HepG2 (cell line): ENCODE measurements at regions not wholly inside any gene's neighbourhood (a gene's known extent, or its start where the extent isn't known, plus 50 kb on each side); places are given as distances from the start of the nearest gene placed in this dataset.

ENCODE experiments used
- ATAC-seq: fragments of 200-7000 bp; cut with Tn5 transposase; 3 replicates; pipeline ENCODE4 v1.9.1; 2020; ENCODE audit warnings: mild to moderate bottlenecking, moderate library complexity
- BruUV-seq: library from RNA; stranded (reverse); fragments of 400-500 nt; replicated peaks from 2 replicates; lab custom pipeline; 2021; lab: Mats Ljungman, UMichigan
- CTCF ChIA-PET: fragments of 300-600 bp; formaldehyde crosslinking; extraction: SDS; loops from one replicate; lab custom pipeline; 2021; ENCODE audit warnings: low total read pairs, inconsistent platforms, low intra/inter-chr PET ratio; lab: Yijun Ruan, JAX
- POLR2A ChIA-PET: fragments of 350-600 bp; sonication (Branson Sonifier 250); formaldehyde crosslinking; loops from one replicate; lab custom pipeline; 2020; ENCODE audit warnings: antibody characterized with exemption, inconsistent platforms; lab: Yijun Ruan, JAX
- DNase-seq: peaks from one replicate; pipeline ENCODE4 v3.0.0-alpha.2; 2015; ENCODE audit warnings: low spot score
- FAIRE-seq: peaks from 3 replicates; lab custom pipeline; 2011; peaks lifted over from hg19 to GRCh38; lab: Jason Lieb, UNC
- H2AFZ ChIP-seq: one replicate; pipeline ENCODE4 v1.6.1; 2011; ENCODE audit warnings: low read length, inconsistent platforms
- H3K27ac ChIP-seq: fragments of 300-600 bp; 3 replicates; pipeline ENCODE4 v1.8.0; 2011; ENCODE audit warnings: mixed run types, mild to moderate bottlenecking, mixed read lengths, low read length, inconsistent platforms; ENCODE audit not compliant: insufficient read depth; ENCODE audit errors: extremely low read length
- H3K27me3 ChIP-seq, 2 experiments: fragments of 200-600 bp in 1 of 2; 2 replicates in 1 of 2; 3 replicates in 1 of 2; pipeline versions ENCODE4 v1.6.0 to v1.8.0; 2011; ENCODE audit warnings: low read length in 2 of 2, mild to moderate bottlenecking in 2 of 2, moderate library complexity in 2 of 2, inconsistent platforms in 1 of 2; ENCODE audit not compliant: insufficient read depth in 2 of 2, control insufficient read depth in 1 of 2
- H3K36me3 ChIP-seq, 2 experiments: fragments of 200-600 bp in 1 of 2; replicated peaks in 1 of 2; 2 replicates in 1 of 2; 3 replicates in 1 of 2; pipeline versions ENCODE4 v1.5.1 to v1.8.0; 2011; ENCODE audit warnings: low read length in 2 of 2, inconsistent platforms in 1 of 2; ENCODE audit not compliant: insufficient read depth in 2 of 2, control insufficient read depth in 1 of 2
- H3K4me1 ChIP-seq: 2 replicates; pipeline ENCODE4 v1.5.1; 2012; ENCODE audit warnings: low read length, inconsistent platforms; ENCODE audit not compliant: insufficient read depth
- H3K4me2 ChIP-seq: 2 replicates; pipeline ENCODE4 v1.6.0; 2011; ENCODE audit warnings: low read depth, low read length, inconsistent platforms
- H3K4me3 ChIP-seq, 3 experiments: fragments of 200-600 bp in 1 of 3; sonication (generic), shearing (Covaris generic) in 1 of 3; replicated peaks in 1 of 3; 2 replicates each; pipeline ENCODE4 v1.5.1; 2011 to 2016; ENCODE audit warnings: low read length in 3 of 3, inconsistent platforms in 2 of 3, low read depth in 2 of 3, mild to moderate bottlenecking in 2 of 3, control low read depth in 1 of 3, mixed read lengths in 1 of 3; ENCODE audit not compliant: insufficient read depth in 1 of 3
- H3K79me2 ChIP-seq: one replicate; pipeline ENCODE4 v1.6.1; 2011; ENCODE audit warnings: low read length, inconsistent platforms; ENCODE audit not compliant: insufficient read depth
- H3K9ac ChIP-seq: 2 replicates; pipeline ENCODE4 v1.6.0; 2011; ENCODE audit warnings: mild to moderate bottlenecking, low read depth, low read length, inconsistent platforms; ENCODE audit not compliant: insufficient read depth
- H3K9me3 ChIP-seq: 2 replicates; pipeline ENCODE4 v1.5.1; 2012; ENCODE audit warnings: mild to moderate bottlenecking, low read length
- H4K20me1 ChIP-seq: 2 replicates; pipeline ENCODE4 v1.6.0; 2011; ENCODE audit warnings: inconsistent platforms, mild to moderate bottlenecking, low read length, moderate library complexity; ENCODE audit not compliant: insufficient read depth
- CHD2 ChIP-seq: IDR thresholded peaks from 2 replicates; pipeline ENCODE4 v1.6.1; 2011; ENCODE audit warnings: low read depth, low read length, improper control_type of control experiment
- EZH2 ChIP-seq: conservative IDR thresholded peaks from 2 replicates; pipeline ENCODE4 v1.6.1; 2012; ENCODE audit warnings: mild to moderate bottlenecking, low read depth, low read length, moderate library complexity
- MAFK ChIP-seq, 2 experiments: IDR thresholded peaks in 1 of 2; conservative IDR thresholded peaks in 1 of 2; 2 replicates each; pipeline ENCODE4 v1.6.1; 2011; ENCODE audit warnings: improper control_type of control experiment in 2 of 2, low read length in 2 of 2
- SKI ChIP-seq: fragments of 450-650 bp; IDR thresholded peaks from one replicate; pipeline ENCODE4 v1.6.1; 2018; ENCODE audit warnings: mild to moderate bottlenecking; ENCODE audit not compliant: partially characterized antibody
- TCF12 ChIP-seq, 2 experiments: fragments of 450-650 bp in 1 of 2; sonication (generic) in 1 of 2; formaldehyde crosslinking in 1 of 2; IDR thresholded peaks; 2 replicates each; pipeline versions ENCODE4 v1.6.1 to v1.8.0; 2017 to 2022; ENCODE audit warnings: antibody characterized with exemption in 1 of 2, mild to moderate bottlenecking in 1 of 2, missing genetic modification reagents in 1 of 2, moderate library complexity in 1 of 2
- ZMAT3 ChIP-seq: sonication (generic); formaldehyde crosslinking; conservative IDR thresholded peaks from 2 replicates; pipeline ENCODE4 v1.7.0; 2021; ENCODE audit warnings: missing genetic modification reagents
- ZNF713 ChIP-seq: sonication (generic); formaldehyde crosslinking; IDR thresholded peaks from 2 replicates; pipeline ENCODE4 v1.4.0; 2020; ENCODE audit warnings: mild to moderate bottlenecking, missing genetic modification reagents
- WGBS: methylation state at CpG from one replicate; pipeline ENCODE4 v1.1.6; 2017; ENCODE audit warnings: low lambda C conversion rate; 5-methylcytosine and 5-hydroxymethylcytosine counted together
- in situ Hi-C: cut with HindIII; loops from 2 replicates; pipeline ENCODE4 v1.10.0; 2017; ENCODE audit warnings: low pct_unique_long_range_greater_than_20kb; ENCODE audit not compliant: extremely low pct_ligation_motif_present
- intact Hi-C: fragments of 100-400 bp; cut with micrococcal nuclease; formaldehyde crosslinking; loops from one replicate; pipeline ENCODE4 v1.10.0; 2022; ENCODE audit not compliant: unreplicated experiment
- TF ChIP-seq, protein P1 (sequence below): fragments of 450-650 bp; IDR thresholded peaks from 2 replicates; pipeline ENCODE4 v1.6.1; 2016
- TF ChIP-seq, protein P2 (sequence below): sonication (generic); formaldehyde crosslinking; IDR thresholded peaks from 2 replicates; pipeline ENCODE4 v1.5.1; 2020; ENCODE audit warnings: mild to moderate bottlenecking, moderate library complexity, missing genetic modification reagents
- TF ChIP-seq, protein P3 (sequence below): sonication (generic); formaldehyde crosslinking; conservative IDR thresholded peaks from 2 replicates; pipeline ENCODE4 v1.4.0; 2020; ENCODE audit warnings: missing genetic modification reagents
- TF ChIP-seq, protein P4 (sequence below): sonication (generic); formaldehyde crosslinking; IDR thresholded peaks from 2 replicates; pipeline ENCODE4 v1.9.0; 2021; ENCODE audit warnings: missing genetic modification reagents, borderline replicate concordance

DNA sequence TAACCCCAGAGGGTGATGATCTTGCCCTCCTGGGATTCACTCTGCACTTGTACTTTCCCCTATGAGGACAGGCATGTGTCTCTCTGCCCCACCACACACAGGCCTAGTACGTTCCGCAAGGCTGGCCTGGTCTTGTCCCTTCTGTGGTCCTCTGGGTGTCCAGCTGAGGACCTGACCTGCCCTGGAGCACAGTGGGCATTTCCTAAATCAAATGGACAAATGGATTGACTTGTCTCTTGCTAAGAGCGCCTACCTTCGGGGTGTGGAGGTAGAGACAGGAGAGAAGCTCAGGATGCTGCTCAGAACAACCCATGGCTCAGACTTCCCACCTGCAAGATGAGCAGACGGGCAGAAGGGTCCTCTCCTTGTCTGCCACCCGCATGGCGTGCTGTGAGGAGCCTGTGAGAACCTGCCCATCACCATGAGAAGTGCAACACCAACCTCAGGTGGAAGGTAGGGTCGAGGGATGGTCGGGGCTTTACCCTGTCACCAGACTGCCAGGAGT is 133.6 kb downstream of the MYCN start:
- CTCF ChIA-PET, result no interaction called here
- Histone ChIP-seq H3K9ac (no peak overlapping the region), H2AFZ (no peak overlapping the region), H4K20me1 (no peaks in the 10 kb centered on the region), H3K36me3 (no peaks in the 10 kb centered on the region), H3K4me3 (no peak overlapping the region), H3K79me2 (no peaks in the 10 kb centered on the region), H3K27ac (no peak overlapping the region), H3K4me1 (peaks cover 28% of the 10 kb centered on the region), H3K9me3 (no peaks in the 10 kb centered on the region), H3K4me2 (no peak overlapping the region), H3K27me3 (no peaks in the 10 kb centered on the region)
- ATAC-seq, result no peak
- intact Hi-C loops (loop anchor here (5.0 to 10.0 kb wide), 2 partner anchors 141 to 208 kb away; no protein-coding TSS in a partner anchor), in situ Hi-C loops (no loop called here)
- FAIRE-seq, result no peak
- no peak for DNase-seq
- 73% methylated on average over 8 of the region's 9 CpGs for WGBS
- TF ChIP-seq, protein P1, sequence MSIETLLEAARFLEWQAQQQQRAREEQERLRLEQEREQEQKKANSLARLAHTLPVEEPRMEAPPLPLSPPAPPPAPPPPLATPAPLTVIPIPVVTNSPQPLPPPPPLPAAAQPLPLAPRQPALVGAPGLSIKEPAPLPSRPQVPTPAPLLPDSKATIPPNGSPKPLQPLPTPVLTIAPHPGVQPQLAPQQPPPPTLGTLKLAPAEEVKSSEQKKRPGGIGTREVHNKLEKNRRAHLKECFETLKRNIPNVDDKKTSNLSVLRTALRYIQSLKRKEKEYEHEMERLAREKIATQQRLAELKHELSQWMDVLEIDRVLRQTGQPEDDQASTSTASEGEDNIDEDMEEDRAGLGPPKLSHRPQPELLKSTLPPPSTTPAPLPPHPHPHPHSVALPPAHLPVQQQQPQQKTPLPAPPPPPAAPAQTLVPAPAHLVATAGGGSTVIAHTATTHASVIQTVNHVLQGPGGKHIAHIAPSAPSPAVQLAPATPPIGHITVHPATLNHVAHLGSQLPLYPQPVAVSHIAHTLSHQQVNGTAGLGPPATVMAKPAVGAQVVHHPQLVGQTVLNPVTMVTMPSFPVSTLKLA, result no peak
- TF ChIP-seq, protein P2, sequence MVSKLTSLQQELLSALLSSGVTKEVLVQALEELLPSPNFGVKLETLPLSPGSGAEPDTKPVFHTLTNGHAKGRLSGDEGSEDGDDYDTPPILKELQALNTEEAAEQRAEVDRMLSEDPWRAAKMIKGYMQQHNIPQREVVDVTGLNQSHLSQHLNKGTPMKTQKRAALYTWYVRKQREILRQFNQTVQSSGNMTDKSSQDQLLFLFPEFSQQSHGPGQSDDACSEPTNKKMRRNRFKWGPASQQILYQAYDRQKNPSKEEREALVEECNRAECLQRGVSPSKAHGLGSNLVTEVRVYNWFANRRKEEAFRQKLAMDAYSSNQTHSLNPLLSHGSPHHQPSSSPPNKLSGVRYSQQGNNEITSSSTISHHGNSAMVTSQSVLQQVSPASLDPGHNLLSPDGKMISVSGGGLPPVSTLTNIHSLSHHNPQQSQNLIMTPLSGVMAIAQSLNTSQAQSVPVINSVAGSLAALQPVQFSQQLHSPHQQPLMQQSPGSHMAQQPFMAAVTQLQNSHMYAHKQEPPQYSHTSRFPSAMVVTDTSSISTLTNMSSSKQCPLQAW, result no peak
- TF ChIP-seq, protein P3, sequence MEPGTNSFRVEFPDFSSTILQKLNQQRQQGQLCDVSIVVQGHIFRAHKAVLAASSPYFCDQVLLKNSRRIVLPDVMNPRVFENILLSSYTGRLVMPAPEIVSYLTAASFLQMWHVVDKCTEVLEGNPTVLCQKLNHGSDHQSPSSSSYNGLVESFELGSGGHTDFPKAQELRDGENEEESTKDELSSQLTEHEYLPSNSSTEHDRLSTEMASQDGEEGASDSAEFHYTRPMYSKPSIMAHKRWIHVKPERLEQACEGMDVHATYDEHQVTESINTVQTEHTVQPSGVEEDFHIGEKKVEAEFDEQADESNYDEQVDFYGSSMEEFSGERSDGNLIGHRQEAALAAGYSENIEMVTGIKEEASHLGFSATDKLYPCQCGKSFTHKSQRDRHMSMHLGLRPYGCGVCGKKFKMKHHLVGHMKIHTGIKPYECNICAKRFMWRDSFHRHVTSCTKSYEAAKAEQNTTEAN (CRISPR knock-in tag), result no peak
- TF ChIP-seq SKI (no peak), EZH2 (no peak), ZNF713 (CRISPR knock-in tag) (no peak), CHD2 (no peak), TCF12 (IDR thresholded peaks at IDR 0.05) (no peak), TCF12 (CRISPR knock-in tag; IDR thresholded peaks at IDR 0.05) (no peak), ZMAT3 (no peak), MAFK (conservative IDR thresholded peaks at IDR 0.05 in 1 of 2, IDR thresholded peaks at IDR 0.05 in 1 of 2; ENCODE audit: low read length in 2 of 2) (no peak)
- TF ChIP-seq, protein P4, sequence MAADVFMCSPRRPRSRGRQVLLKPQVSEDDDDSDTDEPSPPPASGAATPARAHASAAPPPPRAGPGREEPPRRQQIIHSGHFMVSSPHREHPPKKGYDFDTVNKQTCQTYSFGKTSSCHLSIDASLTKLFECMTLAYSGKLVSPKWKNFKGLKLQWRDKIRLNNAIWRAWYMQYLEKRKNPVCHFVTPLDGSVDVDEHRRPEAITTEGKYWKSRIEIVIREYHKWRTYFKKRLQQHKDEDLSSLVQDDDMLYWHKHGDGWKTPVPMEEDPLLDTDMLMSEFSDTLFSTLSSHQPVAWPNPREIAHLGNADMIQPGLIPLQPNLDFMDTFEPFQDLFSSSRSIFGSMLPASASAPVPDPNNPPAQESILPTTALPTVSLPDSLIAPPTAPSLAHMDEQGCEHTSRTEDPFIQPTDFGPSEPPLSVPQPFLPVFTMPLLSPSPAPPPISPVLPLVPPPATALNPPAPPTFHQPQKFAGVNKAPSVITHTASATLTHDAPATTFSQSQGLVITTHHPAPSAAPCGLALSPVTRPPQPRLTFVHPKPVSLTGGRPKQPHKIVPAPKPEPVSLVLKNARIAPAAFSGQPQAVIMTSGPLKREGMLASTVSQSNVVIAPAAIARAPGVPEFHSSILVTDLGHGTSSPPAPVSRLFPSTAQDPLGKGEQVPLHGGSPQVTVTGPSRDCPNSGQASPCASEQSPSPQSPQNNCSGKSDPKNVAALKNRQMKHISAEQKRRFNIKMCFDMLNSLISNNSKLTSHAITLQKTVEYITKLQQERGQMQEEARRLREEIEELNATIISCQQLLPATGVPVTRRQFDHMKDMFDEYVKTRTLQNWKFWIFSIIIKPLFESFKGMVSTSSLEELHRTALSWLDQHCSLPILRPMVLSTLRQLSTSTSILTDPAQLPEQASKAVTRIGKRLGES (CRISPR knock-in tag), result no peak
- no TSS peak for BruUV-seq
- POLR2A ChIA-PET, result no interaction called here
